GM19395 (cell line): ENCODE measurements at regions not wholly inside any gene's neighbourhood (a gene's known extent, or its start where the extent isn't known, plus 50 kb on each side); places are given as distances from the start of the nearest gene placed in this dataset.
A peak's percentile ranks its signal among the peaks of the same experiment; 100 is the strongest.
"Not testable (repeated sequence)": the region's sequence is repeated elsewhere in the genome, so short reads cannot be mapped to it uniquely, and the experiment has no call there.

Experiments used
- ATAC-seq: cut with Tn5 transposase; IDR thresholded peaks from one replicate; pipeline ENCODE4 v1.9.1; 2021; ENCODE audit warnings: mild to moderate bottlenecking, moderate library complexity; ENCODE audit not compliant: unreplicated experiment

GRCh38 chr4:189773909-189774308 lies 166.8 kb upstream of the FRG1 start:
- ATAC-seq, result no peak

DNA sequence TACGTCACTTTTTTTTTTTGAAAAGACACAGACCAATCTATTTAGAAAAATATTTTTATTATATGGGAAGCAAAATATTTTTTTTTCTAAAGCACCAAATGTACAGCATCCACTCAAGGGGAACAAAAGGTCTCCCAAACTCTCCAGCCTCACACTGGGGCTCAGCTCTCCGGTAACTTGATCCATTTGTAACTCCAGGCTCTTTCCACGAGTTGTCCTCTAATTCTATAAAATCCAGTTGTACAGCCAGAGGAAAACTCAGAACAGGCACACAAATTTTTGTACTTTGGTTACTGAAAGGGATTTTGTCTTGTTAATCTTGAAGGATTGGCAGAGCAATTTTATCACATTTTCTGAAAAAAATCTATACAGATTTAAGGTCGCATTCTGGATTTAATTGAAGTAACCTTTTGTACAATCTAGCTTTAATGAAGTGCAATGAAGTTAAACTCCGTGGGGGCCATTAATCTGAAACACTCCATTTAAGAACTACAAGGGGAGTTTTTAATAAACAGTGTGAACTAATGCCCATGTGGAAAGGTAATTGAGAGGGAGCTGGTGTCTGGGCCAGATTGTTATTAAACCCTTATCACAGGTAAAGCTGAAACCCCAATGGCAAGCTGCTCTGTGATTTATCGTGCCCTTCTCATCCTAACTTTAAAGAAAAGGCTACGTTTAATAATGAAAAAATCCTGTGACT lies 161.2 kb upstream of the FRG1 start:
- no peak for ATAC-seq

GRCh38 chr4:189780391-189780790 lies 160.3 kb upstream of the FRG1 start:
- ATAC-seq, result no peak

GRCh38 chr4:189784651-189785050 lies 156.0 kb upstream of the FRG1 start:
- ATAC-seq, result no peak

DNA sequence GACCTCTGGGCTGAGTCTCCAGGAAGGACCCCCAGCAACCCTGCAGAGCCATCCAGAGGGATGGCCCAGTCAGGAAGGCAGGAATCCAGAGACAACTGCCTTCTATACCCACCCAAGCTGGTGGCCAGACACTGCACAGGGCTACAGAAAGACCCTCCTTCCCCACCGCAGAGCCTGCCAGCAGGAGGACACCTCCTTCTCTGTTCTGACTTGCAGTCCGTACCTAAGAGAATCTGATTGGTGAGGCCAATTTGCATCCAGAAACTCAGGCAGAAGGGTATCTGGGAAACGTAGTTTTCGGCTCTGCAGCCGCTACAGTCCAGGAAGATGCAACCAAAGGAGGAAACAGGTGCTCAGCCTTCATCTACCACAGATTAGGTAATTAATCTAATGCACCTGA lies 155.4 kb upstream of the FRG1 start:
- ATAC-seq, result no peak

GRCh38 chr4:189786447-189786846 lies 154.2 kb upstream of the FRG1 start:
- no peak for ATAC-seq

DNA sequence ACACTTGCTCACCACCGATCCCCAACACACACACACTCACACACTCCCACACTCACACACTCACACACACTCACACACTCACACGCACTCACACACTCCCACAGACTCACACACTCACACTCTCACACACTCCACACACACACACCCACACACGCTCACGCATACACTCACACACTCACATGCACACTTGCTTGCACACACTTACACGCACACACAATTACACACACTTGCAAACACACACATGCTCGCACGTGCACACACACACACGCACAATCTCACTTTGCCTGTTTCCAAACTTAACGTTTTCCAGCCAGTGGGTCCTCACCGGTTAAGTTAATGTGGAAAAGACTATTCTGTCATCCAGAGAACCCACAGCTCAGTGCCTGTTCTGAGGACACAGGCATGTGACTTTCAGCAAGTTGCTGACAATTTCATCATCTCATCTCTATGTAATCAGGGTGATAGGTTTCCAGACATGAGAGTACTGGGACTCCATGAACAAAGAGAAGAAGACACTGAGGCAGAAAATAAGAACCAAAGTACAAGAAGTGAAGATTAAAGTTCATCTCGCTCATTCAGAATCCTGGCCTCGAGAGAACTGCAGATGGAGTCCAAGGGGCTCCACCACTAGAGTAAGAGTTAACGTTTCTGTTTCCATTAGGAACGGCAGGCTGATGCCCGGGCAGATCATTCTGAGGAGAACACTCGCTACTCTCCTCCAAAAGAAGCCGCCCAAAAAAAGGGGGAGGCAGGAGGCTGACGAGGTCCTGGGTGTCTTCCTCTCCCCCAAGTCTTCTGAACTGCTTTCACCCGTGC lies 153.2 kb upstream of the FRG1 start:
- no peak for ATAC-seq

DNA sequence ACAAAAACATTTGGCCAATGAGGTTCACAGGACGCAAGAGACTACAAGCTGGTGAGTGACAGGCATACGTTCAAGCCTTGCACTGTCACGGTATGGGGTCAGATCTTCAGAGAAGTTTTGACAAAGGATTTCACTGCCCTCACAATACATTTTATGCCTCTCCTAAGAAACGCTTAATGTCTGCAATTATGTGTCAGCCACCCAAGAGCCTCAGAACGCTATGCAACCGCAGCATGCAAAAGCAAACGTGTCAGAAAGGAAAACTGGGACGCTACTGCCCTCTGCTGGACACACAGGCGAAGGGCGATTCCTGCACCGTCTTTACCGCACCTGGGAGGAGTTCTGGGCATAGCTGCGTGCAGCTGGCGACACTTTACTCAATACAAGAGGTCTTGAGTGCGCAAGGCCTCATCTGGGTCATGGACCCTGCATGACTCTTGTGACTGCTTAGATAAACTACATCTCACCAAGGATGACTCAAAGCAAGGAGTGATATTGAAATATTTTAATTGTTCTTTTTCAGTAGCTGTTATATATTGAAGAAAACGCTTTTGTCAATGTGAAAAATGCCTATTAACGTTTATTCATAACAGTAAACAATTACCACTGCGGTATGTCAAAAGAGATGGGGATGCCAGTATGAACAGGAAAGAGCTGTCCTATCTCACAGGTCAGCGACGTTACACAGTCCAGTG lies 147.6 kb upstream of the FRG1 start:
- peak; percentile 97 for ATAC-seq

DNA sequence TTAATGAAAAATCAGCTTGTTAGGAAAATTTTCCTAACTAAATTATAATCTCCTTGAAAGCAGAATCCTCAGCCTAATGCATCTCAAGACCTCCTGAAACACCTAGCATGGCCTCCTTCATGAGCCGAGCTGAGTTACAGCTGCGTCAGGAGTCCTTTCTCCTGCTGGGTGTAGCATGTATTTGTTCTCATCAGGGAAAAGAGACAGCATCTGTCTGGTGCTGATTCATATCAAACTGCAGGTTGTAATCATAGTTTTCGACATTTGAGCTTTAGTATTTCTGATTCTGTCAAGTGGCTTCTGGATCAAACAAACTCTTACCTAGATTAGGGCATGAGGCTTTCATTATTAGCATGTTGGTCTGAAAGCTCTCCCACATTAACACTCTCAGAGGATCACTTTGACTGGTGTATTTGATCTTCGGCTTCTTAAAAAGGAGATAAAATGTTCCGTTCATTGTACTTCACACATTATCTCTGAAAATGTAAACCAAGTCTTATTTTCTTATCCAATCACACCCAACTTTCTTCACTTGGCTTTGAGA lies 140.1 kb upstream of the FRG1 start:
- ATAC-seq, result no peak

DNA sequence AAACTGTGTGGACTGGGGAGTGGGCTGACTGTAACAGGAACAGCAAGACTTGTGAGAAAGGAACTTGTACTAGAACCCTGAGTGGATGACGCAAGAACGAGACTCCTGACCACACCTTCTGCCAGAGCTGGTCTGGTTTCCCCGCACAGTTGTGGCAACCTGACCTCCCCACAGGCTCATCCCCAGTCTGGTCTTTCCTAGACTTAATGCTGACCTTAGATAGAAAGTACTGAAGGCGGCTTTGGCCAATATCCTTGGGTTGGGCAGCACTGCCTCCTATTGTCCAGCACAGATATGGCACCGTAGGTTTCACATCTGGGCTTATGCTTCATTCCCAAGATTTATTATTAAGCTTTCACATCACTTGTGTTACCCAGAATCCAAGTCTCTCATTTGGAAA lies 137.8 kb upstream of the FRG1 start:
- ATAC-seq, result no peak

GRCh38 chr4:189804894-189805293 lies 135.8 kb upstream of the FRG1 start:
- ATAC-seq, result no peak

GRCh38 chr4:189806506-189806905 lies 134.2 kb upstream of the FRG1 start:
- no peak for ATAC-seq

- no peak for ATAC-seq
These were observed 133.6 kb upstream of the FRG1 start for GRCh38 chr4:189807031-189807430.

DNA sequence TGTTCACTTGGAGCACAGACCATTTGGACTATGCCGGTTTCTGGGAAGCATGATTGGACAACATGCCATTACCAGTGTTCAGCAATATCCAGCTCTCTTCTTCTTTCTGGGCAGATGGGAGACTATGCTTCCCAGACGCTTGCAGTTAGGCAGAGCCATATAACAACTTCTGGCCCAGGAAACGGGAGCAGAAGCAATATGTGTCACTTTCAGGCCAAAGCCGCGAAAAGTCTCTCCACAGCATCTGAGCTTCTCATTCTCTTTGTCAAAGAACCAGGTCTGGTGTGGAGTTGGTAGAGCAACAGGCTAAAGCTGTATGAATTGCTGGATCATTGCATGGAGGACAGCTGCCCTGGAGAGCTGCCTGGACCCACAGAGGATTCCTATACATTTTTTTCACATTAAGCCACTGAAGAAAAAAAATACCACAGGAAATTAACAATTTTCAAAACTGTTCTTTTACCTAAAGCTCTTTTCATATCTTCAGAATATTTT lies 131.4 kb upstream of the FRG1 start:
- ATAC-seq, result no peak

- ATAC-seq, result no peak
These were observed 130.8 kb upstream of the FRG1 start for GRCh38 chr4:189809839-189810238.

GRCh38 chr4:189810318-189811181 lies 130.1 kb upstream of the FRG1 start:
- ATAC-seq, result not testable (repeated sequence)

GRCh38 chr4:189815404-189816192 lies 125.1 kb upstream of the FRG1 start:
- no peak for ATAC-seq

DNA sequence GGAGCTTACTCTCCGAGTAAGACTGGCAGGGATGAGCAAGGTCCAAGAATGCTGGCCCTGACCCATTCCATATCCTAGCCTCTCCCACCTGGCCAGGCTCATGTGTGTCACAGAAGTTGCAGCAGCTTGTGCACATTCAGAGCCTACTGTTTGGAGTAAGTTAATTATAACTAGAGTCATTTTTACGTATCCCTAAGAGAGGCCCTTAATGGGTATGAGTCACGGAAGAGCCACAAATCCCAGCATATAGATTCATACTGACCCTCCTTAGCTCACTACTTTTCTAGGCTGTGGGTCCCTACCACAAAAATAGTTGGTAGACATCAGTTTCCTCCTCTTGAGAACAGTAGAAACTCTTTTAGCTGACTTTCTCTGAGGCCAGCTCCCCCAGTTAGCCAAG lies 118.3 kb upstream of the FRG1 start:
- no peak for ATAC-seq

DNA sequence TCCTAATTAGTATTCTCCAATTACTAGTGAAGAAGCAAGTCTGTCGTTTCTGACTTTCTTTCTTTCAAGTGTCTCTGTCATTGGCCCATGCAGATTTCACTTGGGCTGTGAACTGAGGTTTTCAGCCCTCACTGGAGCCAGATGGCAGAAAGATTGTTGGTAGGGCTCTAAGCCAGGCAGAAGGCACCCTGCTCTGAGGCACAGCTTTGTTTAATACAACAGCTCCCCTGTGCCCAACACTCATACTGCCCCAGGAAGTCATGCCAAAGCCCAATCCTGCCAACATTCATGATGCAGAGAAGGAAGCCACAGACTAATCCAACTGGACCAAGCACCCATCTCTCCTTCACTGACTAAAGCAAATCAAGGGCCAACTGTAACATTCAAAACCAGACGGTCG lies 117.1 kb upstream of the FRG1 start:
- no peak for ATAC-seq

GRCh38 chr4:189825466-189825865 lies 115.2 kb upstream of the FRG1 start:
- no peak for ATAC-seq
